HepG2 (cell line): ENCODE measurements at regions not wholly inside any gene's neighbourhood (a gene's known extent, or its start where the extent isn't known, plus 50 kb on each side); places are given as distances from the start of the nearest gene placed in this dataset.

Source experiments
- ATAC-seq: fragments of 200-7000 bp; cut with Tn5 transposase; 3 replicates; pipeline ENCODE4 v1.9.1; 2020; ENCODE audit warnings: mild to moderate bottlenecking, moderate library complexity
- BruUV-seq: library from RNA; stranded (reverse); fragments of 400-500 nt; replicated peaks from 2 replicates; lab custom pipeline; 2021; lab: Mats Ljungman, UMichigan
- CTCF ChIA-PET: fragments of 300-600 bp; formaldehyde crosslinking; extraction: SDS; loops from one replicate; lab custom pipeline; 2021; ENCODE audit warnings: low total read pairs, inconsistent platforms, low intra/inter-chr PET ratio; lab: Yijun Ruan, JAX
- POLR2A ChIA-PET: fragments of 350-600 bp; sonication (Branson Sonifier 250); formaldehyde crosslinking; loops from one replicate; lab custom pipeline; 2020; ENCODE audit warnings: antibody characterized with exemption, inconsistent platforms; lab: Yijun Ruan, JAX
- DNase-seq: peaks from one replicate; pipeline ENCODE4 v3.0.0-alpha.2; 2015; ENCODE audit warnings: low spot score
- FAIRE-seq: peaks from 3 replicates; lab custom pipeline; 2011; peaks lifted over from hg19 to GRCh38; lab: Jason Lieb, UNC
- H2AFZ ChIP-seq: one replicate; pipeline ENCODE4 v1.6.1; 2011; ENCODE audit warnings: low read length, inconsistent platforms
- H3K27ac ChIP-seq: fragments of 300-600 bp; 3 replicates; pipeline ENCODE4 v1.8.0; 2011; ENCODE audit warnings: mixed run types, mild to moderate bottlenecking, mixed read lengths, low read length, inconsistent platforms; ENCODE audit not compliant: insufficient read depth; ENCODE audit errors: extremely low read length
- H3K27me3 ChIP-seq, 2 experiments: fragments of 200-600 bp in 1 of 2; 2 replicates in 1 of 2; 3 replicates in 1 of 2; pipeline versions ENCODE4 v1.6.0 to v1.8.0; 2011; ENCODE audit warnings: low read length in 2 of 2, mild to moderate bottlenecking in 2 of 2, moderate library complexity in 2 of 2, inconsistent platforms in 1 of 2; ENCODE audit not compliant: insufficient read depth in 2 of 2, control insufficient read depth in 1 of 2
- H3K36me3 ChIP-seq, 2 experiments: fragments of 200-600 bp in 1 of 2; replicated peaks in 1 of 2; 2 replicates in 1 of 2; 3 replicates in 1 of 2; pipeline versions ENCODE4 v1.5.1 to v1.8.0; 2011; ENCODE audit warnings: low read length in 2 of 2, inconsistent platforms in 1 of 2; ENCODE audit not compliant: insufficient read depth in 2 of 2, control insufficient read depth in 1 of 2
- H3K4me1 ChIP-seq: 2 replicates; pipeline ENCODE4 v1.5.1; 2012; ENCODE audit warnings: low read length, inconsistent platforms; ENCODE audit not compliant: insufficient read depth
- H3K4me2 ChIP-seq: 2 replicates; pipeline ENCODE4 v1.6.0; 2011; ENCODE audit warnings: low read depth, low read length, inconsistent platforms
- H3K4me3 ChIP-seq, 3 experiments: fragments of 200-600 bp in 1 of 3; sonication (generic), shearing (Covaris generic) in 1 of 3; replicated peaks in 1 of 3; 2 replicates each; pipeline ENCODE4 v1.5.1; 2011 to 2016; ENCODE audit warnings: low read length in 3 of 3, inconsistent platforms in 2 of 3, low read depth in 2 of 3, mild to moderate bottlenecking in 2 of 3, control low read depth in 1 of 3, mixed read lengths in 1 of 3; ENCODE audit not compliant: insufficient read depth in 1 of 3
- H3K79me2 ChIP-seq: one replicate; pipeline ENCODE4 v1.6.1; 2011; ENCODE audit warnings: low read length, inconsistent platforms; ENCODE audit not compliant: insufficient read depth
- H3K9ac ChIP-seq: 2 replicates; pipeline ENCODE4 v1.6.0; 2011; ENCODE audit warnings: mild to moderate bottlenecking, low read depth, low read length, inconsistent platforms; ENCODE audit not compliant: insufficient read depth
- H3K9me3 ChIP-seq: 2 replicates; pipeline ENCODE4 v1.5.1; 2012; ENCODE audit warnings: mild to moderate bottlenecking, low read length
- H4K20me1 ChIP-seq: 2 replicates; pipeline ENCODE4 v1.6.0; 2011; ENCODE audit warnings: inconsistent platforms, mild to moderate bottlenecking, low read length, moderate library complexity; ENCODE audit not compliant: insufficient read depth
- ATM ChIP-seq: fragments of 450-650 bp; IDR thresholded peaks from 2 replicates; pipeline ENCODE4 v1.7.1; 2017; ENCODE audit warnings: mild to moderate bottlenecking, borderline replicate concordance
- EZH2 ChIP-seq: conservative IDR thresholded peaks from 2 replicates; pipeline ENCODE4 v1.6.1; 2012; ENCODE audit warnings: mild to moderate bottlenecking, low read depth, low read length, moderate library complexity
- TMF1 ChIP-seq: sonication (generic); formaldehyde crosslinking; IDR thresholded peaks from 2 replicates; pipeline ENCODE4 v1.8.1; 2022; ENCODE audit warnings: low read depth, missing genetic modification reagents
- U2AF1 ChIP-seq: fragments of 200-400 bp; formaldehyde crosslinking; optimal IDR thresholded peaks from 2 replicates; pipeline ENCODE3; 2017; ENCODE audit warnings: mild to moderate bottlenecking, low read depth, low read length
- ZBTB1 ChIP-seq: sonication (generic); formaldehyde crosslinking; IDR thresholded peaks from 2 replicates; pipeline ENCODE4 v1.4.0; 2020; ENCODE audit warnings: missing genetic modification reagents, borderline replicate concordance
- ZNF788 ChIP-seq: sonication (generic); formaldehyde crosslinking; IDR thresholded peaks from 2 replicates; pipeline ENCODE4 v1.5.0; 2020; ENCODE audit warnings: mild to moderate bottlenecking, missing genetic modification reagents, borderline replicate concordance
- ZNF83 ChIP-seq: sonication (generic); formaldehyde crosslinking; IDR thresholded peaks from 2 replicates; pipeline ENCODE4 v1.4.0; 2020; ENCODE audit warnings: missing genetic modification reagents, mild to moderate bottlenecking, borderline replicate concordance
- ZSCAN12 ChIP-seq: sonication (generic); formaldehyde crosslinking; IDR thresholded peaks from 2 replicates; pipeline ENCODE4 v1.9.0; 2021; ENCODE audit warnings: mild to moderate bottlenecking, missing genetic modification reagents
- WGBS: methylation state at CpG from one replicate; pipeline ENCODE4 v1.1.6; 2017; ENCODE audit warnings: low lambda C conversion rate; 5-methylcytosine and 5-hydroxymethylcytosine counted together
- in situ Hi-C: cut with HindIII; loops from 2 replicates; pipeline ENCODE4 v1.10.0; 2017; ENCODE audit warnings: low pct_unique_long_range_greater_than_20kb; ENCODE audit not compliant: extremely low pct_ligation_motif_present
- intact Hi-C: fragments of 100-400 bp; cut with micrococcal nuclease; formaldehyde crosslinking; loops from one replicate; pipeline ENCODE4 v1.10.0; 2022; ENCODE audit not compliant: unreplicated experiment
- TF ChIP-seq, protein P1 (sequence below): sonication (generic); formaldehyde crosslinking; IDR thresholded peaks from 2 replicates; pipeline ENCODE4 v1.5.1; 2020; ENCODE audit warnings: mild to moderate bottlenecking, missing genetic modification reagents, borderline replicate concordance
- TF ChIP-seq, protein P2 (sequence below): IDR thresholded peaks from 2 replicates; pipeline ENCODE4 v1.6.1; 2016; ENCODE audit warnings: mild to moderate bottlenecking, missing biosample characterization, missing genetic modification reagents
- TF ChIP-seq, protein P3 (sequence below): sonication (generic); formaldehyde crosslinking; IDR thresholded peaks from 2 replicates; pipeline ENCODE4; 2020; ENCODE audit warnings: missing genetic modification reagents, mild to moderate bottlenecking, borderline replicate concordance

DNA sequence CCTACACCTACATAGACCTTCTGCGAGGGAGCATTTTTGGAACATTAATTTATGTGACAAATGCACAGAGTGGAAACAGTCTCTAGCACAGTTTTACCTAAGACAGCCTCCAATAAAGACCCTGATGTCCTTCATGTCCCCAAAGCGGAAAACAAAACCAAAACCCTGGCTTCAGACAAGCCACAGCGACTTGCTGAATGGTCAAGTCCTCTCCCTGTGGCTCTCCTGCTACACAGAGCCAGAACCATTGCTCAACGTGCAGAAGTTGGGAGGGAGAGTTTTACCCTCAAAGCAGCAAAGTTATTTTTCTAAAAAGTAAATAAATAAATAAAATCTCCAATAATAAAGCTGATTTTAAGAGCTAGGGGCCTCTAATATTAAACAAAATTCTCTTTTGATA lies 135.0 kb upstream of the TMEM132C start (continued):
- no peak for TF ChIP-seq ATM

DNA sequence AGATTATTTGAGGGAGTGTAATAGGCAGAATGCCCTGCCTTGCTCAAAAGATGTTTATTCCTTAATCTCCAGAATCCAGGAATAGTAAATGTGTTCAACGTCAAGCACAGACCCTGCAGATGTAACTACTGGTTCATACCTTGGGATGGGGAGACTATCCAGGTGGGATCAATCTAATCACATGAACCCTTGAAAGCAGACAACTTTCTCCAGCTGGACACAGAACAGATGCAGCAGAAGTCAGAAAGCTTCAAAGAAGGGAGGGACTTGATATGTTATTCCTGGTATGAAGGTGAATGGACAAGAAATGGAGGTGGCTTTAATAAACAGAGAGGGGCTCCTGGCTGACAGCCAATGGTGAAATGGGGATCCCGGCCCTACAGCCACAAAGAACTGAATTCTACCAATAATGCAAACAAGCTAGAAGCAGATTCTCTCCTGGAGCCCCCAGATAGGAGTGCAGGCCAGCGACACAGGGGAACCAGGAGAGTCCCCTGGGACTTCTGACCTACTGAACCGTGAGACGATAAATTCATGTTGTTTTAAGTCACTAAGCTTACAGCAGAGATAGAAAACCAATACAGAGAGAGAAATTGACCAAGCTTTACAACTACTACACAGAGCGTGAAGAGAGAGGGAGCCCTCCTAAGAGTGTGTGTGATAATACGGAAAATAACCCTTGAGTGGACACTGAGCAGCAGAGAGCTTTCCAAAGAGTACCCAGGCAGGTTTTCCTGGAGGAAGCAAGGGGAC lies 133.5 kb upstream of the TMEM132C start:
- Histone ChIP-seq H3K9me3 (no peaks in the 10 kb centered on the region), H3K79me2 (no peaks in the 10 kb centered on the region), H2AFZ (no peak overlapping the region), H3K27ac (no peak overlapping the region), H3K9ac (no peak overlapping the region), H3K4me1 (no peaks in the 10 kb centered on the region)
- 18% methylated on average over 7 of the region's 7 CpGs for WGBS
- FAIRE-seq (no peak), ATAC-seq (no peak), DNase-seq (no peak)
- no TSS peak for BruUV-seq
- TF ChIP-seq ZNF83 (CRISPR knock-in tag) (no peak), ZBTB1 (CRISPR knock-in tag) (no peak), EZH2 (no peak), ZNF788 (no peak), U2AF1 (no peak), TMF1 (CRISPR knock-in tag) (no peak), ZSCAN12 (no peak)
- TF ChIP-seq, protein P1, sequence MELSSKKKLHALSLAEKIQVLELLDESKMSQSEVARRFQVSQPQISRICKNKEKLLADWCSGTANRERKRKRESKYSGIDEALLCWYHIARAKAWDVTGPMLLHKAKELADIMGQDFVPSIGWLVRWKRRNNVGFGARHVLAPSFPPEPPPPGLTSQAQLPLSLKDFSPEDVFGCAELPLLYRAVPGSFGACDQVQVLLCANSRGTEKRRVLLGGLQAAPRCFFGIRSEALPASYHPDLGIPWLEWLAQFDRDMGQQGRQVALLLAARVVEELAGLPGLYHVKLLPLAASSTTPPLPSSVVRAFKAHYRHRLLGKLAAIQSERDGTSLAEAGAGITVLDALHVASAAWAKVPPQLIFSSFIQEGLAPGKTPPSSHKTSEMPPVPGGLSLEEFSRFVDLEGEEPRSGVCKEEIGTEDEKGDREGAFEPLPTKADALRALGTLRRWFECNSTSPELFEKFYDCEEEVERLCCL (CRISPR knock-in tag) = no peak
- TF ChIP-seq, protein P2, sequence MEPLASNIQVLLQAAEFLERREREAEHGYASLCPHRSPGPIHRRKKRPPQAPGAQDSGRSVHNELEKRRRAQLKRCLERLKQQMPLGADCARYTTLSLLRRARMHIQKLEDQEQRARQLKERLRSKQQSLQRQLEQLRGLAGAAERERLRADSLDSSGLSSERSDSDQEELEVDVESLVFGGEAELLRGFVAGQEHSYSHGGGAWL (CRISPR knock-in tag) = no peak
- TF ChIP-seq, protein P3, sequence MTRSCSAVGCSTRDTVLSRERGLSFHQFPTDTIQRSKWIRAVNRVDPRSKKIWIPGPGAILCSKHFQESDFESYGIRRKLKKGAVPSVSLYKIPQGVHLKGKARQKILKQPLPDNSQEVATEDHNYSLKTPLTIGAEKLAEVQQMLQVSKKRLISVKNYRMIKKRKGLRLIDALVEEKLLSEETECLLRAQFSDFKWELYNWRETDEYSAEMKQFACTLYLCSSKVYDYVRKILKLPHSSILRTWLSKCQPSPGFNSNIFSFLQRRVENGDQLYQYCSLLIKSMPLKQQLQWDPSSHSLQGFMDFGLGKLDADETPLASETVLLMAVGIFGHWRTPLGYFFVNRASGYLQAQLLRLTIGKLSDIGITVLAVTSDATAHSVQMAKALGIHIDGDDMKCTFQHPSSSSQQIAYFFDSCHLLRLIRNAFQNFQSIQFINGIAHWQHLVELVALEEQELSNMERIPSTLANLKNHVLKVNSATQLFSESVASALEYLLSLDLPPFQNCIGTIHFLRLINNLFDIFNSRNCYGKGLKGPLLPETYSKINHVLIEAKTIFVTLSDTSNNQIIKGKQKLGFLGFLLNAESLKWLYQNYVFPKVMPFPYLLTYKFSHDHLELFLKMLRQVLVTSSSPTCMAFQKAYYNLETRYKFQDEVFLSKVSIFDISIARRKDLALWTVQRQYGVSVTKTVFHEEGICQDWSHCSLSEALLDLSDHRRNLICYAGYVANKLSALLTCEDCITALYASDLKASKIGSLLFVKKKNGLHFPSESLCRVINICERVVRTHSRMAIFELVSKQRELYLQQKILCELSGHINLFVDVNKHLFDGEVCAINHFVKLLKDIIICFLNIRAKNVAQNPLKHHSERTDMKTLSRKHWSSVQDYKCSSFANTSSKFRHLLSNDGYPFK (CRISPR knock-in tag) = no peak
- TF ChIP-seq, all 625 proteins: peak for 0
- no peak overlapping the region for H3K4me2 ChIP-seq
- ChIA-PET POLR2A (no interaction called here), CTCF (no interaction called here)
- no peaks in the 10 kb centered on the region for H3K27me3 ChIP-seq
- no peak overlapping the region for H3K4me3 ChIP-seq
- H3K36me3 ChIP-seq = no peaks in the 10 kb centered on the region
- intact Hi-C loops (no loop called here), in situ Hi-C loops (no loop called here)
- no peaks in the 10 kb centered on the region for H4K20me1 ChIP-seq
